ENCODE measurements at regions not wholly inside any gene's neighbourhood (a gene's known extent, or its start where the extent isn't known, plus 50 kb on each side); places are given as distances from the start of the nearest gene placed in this dataset.

DNA sequence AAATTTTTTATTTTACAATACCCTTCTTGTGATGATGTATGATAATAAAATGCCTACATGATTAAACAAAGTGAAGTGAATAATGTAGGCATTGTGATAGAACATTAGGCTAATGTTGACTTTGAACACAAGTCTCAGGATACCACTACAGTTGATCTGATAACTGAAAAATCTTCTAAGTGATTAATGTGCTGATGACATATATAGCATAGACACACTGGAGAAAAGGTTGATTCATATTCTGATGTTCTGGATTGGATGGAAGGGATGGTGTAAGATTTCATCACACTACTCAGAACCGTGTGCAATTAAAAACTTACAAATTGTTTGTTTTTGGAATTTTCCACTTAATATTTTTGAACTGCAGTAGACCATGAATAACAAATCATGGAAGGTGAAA lies 738.5 kb downstream of the TECRL start:
- Histone ChIP-seq H4K20me1 (no peaks in the 10 kb centered on the region), H3K36me3 (no peaks in the 10 kb centered on the region), H3K27ac (no peak overlapping the region), H3K4me1 (no peaks in the 10 kb centered on the region), H3K4me3 (no peak overlapping the region), H3K4me2 (no peak overlapping the region), H3K9ac (no peak overlapping the region), H3K27me3 (no peaks in the 10 kb centered on the region), H3K9me3 (no peaks in the 10 kb centered on the region)
- no peak for TF ChIP-seq Cebpa-rat (IDR thresholded peaks at IDR 0.05)

DNA sequence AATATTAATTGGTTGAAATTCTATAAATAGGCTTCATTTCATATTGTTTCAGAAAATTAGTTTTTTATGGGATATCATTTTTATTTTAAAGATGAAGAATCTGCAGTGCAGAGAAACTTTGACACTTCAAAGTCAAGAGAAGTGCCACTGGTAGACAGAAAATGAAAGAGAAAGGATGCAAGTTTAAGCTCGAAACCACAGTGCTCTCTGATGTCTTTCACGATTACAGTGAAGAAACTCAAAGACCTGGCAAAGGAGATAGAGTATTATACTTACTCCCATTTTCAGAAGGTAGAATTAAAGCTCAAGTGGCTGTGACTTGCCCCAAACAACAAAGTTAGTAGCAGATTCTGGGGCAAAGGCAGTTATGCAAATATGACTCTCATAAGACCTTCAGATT lies 745.4 kb downstream of the TECRL start:
- H3K4me3 ChIP-seq: no peak overlapping the region

DNA sequence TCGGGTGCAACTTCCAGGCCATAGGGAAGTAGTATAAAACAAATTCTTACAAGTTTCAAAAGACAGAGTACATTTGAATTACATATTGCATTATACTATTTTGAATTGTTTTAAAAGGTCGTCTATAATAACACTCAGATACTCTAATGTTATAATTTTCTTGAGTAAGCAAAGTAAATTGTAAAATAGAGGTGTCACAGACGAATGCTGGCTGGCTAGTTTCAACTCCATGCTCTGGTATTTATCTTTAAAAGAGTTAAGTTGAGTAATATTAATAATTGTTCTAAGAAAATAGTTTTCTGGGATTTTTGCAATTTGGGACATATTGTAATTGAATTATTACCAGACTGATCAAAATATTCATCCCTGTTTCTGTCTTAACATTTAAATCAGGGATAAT lies 764.9 kb downstream of the TECRL start:
- Histone ChIP-seq H3K36me3 (no peaks in the 10 kb centered on the region), H3K9ac (no peak overlapping the region), H3K9me3 (no peaks in the 10 kb centered on the region), H3K4me1 (no peaks in the 10 kb centered on the region), H3K27ac (no peak overlapping the region), H3K4me3 (no peak overlapping the region), H4K20me1 (no peaks in the 10 kb centered on the region), H3K27me3 (no peaks in the 10 kb centered on the region), H3K4me2 (no peak overlapping the region)
- no peak for TF ChIP-seq Cebpa-rat (IDR thresholded peaks at IDR 0.05)

More for the DNA sequence above, 745.4 kb downstream of the TECRL start:
- H3K4me2 ChIP-seq: no peak overlapping the region
- H3K9ac ChIP-seq: no peak overlapping the region
- H3K27me3 ChIP-seq: no peaks in the 10 kb centered on the region
- H3K36me3 ChIP-seq: no peaks in the 10 kb centered on the region
- no peaks in the 10 kb centered on the region for H3K4me1 ChIP-seq
- no peaks in the 10 kb centered on the region for H4K20me1 ChIP-seq
- H3K9me3 ChIP-seq: no peaks in the 10 kb centered on the region
- no peak overlapping the region for H3K27ac ChIP-seq
- no peak for TF ChIP-seq Cebpa-rat (IDR thresholded peaks at IDR 0.05)

DNA sequence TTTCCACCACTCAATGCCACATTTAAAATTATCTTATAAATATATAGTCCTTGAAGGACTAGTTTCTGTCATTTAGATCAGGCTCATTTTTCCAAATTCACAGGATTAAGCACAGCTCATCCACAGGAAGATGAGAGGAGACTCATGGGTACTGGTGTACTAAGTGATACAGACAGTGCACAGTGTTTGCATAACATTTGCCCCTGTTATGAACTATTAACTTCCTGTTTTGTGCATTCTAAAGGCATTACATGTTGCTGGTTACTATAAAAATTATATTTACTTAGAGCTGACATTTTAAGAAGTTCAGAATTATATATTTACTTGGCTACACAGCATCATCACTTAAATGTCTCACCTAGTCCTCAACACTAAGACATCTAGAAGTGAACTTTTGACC lies 772.0 kb downstream of the TECRL start:
- no peak overlapping the region for H3K4me3 ChIP-seq
- no peak overlapping the region for H3K27ac ChIP-seq
- no peaks in the 10 kb centered on the region for H3K9me3 ChIP-seq
- no peak for TF ChIP-seq Cebpa-rat (IDR thresholded peaks at IDR 0.05)
- no peak overlapping the region for H3K9ac ChIP-seq
- H3K36me3 ChIP-seq: no peaks in the 10 kb centered on the region
- no peak overlapping the region for H3K4me2 ChIP-seq
- H3K4me1 ChIP-seq: no peaks in the 10 kb centered on the region
- H3K27me3 ChIP-seq: no peaks in the 10 kb centered on the region
- no peaks in the 10 kb centered on the region for H4K20me1 ChIP-seq

DNA sequence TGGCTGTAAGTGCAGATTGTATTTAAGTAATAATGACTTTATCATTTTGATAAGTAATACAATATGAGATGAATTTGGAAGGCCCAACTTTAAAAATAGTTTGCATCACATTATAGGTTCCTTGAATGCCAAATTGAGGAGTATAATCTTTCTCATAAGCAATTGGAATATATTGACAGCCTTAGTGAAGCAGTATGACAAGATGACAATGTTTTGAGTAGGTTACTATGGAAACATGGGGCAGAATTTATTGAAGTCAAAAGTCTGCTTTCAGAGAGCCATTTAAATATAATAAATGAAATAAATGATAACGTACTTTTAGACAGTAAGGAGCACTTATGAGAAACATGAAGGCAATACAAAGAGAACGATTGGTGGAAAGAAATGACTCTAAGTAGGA lies 776.4 kb downstream of the TECRL start:
- Histone ChIP-seq H3K27me3 (no peaks in the 10 kb centered on the region), H3K36me3 (no peaks in the 10 kb centered on the region), H3K9ac (no peak overlapping the region), H3K4me1 (no peaks in the 10 kb centered on the region), H4K20me1 (no peaks in the 10 kb centered on the region), H3K27ac (no peak overlapping the region), H3K4me3 (no peak overlapping the region), H3K4me2 (no peak overlapping the region), H3K9me3 (no peaks in the 10 kb centered on the region)
- no peak for TF ChIP-seq Cebpa-rat (IDR thresholded peaks at IDR 0.05)

DNA sequence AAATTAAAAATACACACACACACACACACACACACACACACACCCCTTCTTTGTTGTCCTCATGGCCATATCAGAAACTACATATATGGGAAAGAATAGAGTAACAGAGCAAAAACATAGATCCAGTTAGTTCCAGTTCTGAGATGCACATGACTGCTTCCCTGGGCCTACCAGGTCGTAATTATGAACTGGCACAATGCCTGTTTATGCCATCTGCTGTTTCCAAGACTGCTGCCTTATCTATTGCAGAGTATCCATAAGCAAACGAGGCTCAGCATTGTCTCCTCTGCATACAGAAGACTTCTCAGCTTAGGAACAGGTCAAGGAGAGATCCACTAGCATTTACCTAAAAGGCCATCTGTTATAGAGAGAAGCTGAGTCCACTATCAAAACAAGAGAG lies 789.0 kb downstream of the TECRL start:
- Histone ChIP-seq H3K27ac (no peak overlapping the region), H3K4me1 (no peaks in the 10 kb centered on the region), H3K36me3 (no peaks in the 10 kb centered on the region), H3K27me3 (no peaks in the 10 kb centered on the region), H4K20me1 (no peaks in the 10 kb centered on the region), H3K9ac (no peak overlapping the region), H3K9me3 (no peaks in the 10 kb centered on the region), H3K4me3 (no peak overlapping the region), H3K4me2 (no peak overlapping the region)
- TF ChIP-seq Cebpa-rat (IDR thresholded peaks at IDR 0.05): no peak

DNA sequence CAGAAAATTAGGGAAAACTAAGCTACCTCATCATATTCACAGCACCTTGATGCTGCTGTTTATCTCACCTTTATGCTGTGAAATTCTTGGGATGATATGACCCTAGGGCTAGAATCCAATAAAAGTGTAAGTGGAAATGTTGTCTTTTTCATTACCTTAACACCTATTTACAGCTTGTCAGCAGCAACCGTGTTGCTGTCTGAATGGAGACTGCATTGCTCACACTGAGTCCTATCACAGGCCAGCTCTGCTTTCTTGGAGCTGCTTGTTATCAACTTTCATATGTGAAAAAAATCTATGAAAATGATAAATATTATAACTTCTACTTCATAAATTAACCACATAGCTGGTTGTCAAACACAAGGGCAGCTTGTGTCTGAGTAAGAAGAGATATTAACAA lies 789.5 kb downstream of the TECRL start:
- no peak overlapping the region for H3K9ac ChIP-seq
- H3K27ac ChIP-seq: no peak overlapping the region
- no peak overlapping the region for H3K4me2 ChIP-seq
- no peaks in the 10 kb centered on the region for H3K4me1 ChIP-seq
- H3K9me3 ChIP-seq: no peaks in the 10 kb centered on the region
- H3K27me3 ChIP-seq: no peaks in the 10 kb centered on the region
- no peaks in the 10 kb centered on the region for H4K20me1 ChIP-seq
- no peaks in the 10 kb centered on the region for H3K36me3 ChIP-seq
- H3K4me3 ChIP-seq: no peak overlapping the region
- TF ChIP-seq Cebpa-rat (IDR thresholded peaks at IDR 0.05): no peak

DNA sequence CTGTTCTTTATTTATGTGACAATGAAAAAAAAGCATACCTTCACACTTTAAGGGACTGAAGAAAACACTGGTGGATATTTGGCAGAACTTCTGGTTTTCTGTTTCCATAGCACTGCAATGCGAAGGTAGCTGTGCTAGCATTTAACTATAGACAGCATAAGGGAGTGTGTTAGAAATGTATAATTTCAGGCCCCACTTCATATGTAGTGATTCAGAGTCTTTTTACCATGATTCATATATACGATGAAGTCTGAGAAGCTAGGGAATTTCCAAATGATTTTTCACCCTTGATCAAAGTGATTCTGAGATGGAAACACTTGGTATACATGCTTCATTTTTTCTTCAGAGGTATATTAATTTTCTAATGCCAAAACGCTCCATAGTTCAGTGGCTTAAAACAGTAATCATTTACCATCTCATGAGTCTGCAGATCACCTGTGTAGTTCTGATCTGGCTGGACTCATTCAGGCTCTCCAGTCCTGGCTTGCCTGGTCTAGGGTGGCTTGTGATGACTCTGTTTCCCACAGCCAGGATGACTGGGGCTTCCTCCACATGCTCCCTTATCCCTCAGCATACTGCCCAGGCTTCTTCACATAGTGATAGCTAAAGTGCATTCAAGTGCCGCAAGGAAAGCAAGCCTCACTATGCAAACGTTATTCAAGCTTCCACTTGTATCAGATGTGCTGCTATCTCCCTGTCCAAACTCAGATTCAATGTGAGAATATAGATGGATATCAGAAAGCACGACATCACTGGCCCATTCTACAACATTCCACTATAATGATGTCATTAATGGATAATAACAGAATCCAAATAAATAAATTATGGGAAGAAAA lies 790.1 kb downstream of the TECRL start:
- no peaks in the 10 kb centered on the region for H3K9me3 ChIP-seq
- H3K27me3 ChIP-seq: no peaks in the 10 kb centered on the region
- no peaks in the 10 kb centered on the region for H3K4me1 ChIP-seq
- no peak overlapping the region for H3K9ac ChIP-seq
- H3K36me3 ChIP-seq: no peaks in the 10 kb centered on the region
- H3K4me2 ChIP-seq: no peak overlapping the region
- H3K27ac ChIP-seq: no peak overlapping the region
- no peak overlapping the region for H3K4me3 ChIP-seq
- no peaks in the 10 kb centered on the region for H4K20me1 ChIP-seq
- TF ChIP-seq Cebpa-rat (IDR thresholded peaks at IDR 0.05): no peak

DNA sequence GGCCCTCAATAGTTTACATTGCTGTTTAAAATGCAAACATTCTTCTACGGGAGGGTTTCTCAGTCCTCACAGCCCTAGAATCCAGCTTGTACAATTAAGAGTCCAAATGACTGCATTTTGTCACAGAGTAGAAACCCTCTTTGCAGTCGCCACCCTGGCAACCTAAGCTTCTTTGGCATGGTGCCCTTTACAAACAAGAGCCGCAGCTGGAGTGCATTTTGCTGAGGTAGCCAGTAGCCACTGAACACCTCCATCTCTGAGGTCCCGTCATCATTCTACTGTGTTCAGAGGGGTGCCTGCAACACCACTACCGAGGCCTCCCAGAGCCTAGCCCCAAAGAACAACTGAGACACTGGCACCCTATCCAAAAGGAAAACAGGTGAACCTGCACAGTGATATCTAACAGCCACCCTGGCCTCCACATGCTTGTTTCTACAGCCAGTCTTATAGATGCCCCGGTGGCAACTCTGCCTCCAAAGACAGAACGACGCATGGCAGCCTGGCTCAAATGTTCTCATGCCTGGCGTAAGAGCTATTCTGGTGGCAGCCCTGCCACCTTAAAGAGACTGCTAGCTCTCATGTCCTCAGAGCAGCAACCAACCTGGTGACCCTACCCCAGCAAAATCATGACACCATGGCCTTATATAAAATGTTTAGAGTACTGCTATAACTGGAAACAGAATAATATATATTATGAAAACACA lies 801.9 kb downstream of the TECRL start:
- no peak overlapping the region for H3K27ac ChIP-seq
- H3K36me3 ChIP-seq: no peaks in the 10 kb centered on the region
- no peaks in the 10 kb centered on the region for H3K4me1 ChIP-seq
- H4K20me1 ChIP-seq: no peaks in the 10 kb centered on the region
- no peak for TF ChIP-seq Cebpa-rat (IDR thresholded peaks at IDR 0.05)
- H3K4me3 ChIP-seq: no peak overlapping the region
- H3K9ac ChIP-seq: no peak overlapping the region
- no peaks in the 10 kb centered on the region for H3K27me3 ChIP-seq
- no peak overlapping the region for H3K4me2 ChIP-seq
- H3K9me3 ChIP-seq: no peaks in the 10 kb centered on the region

DNA sequence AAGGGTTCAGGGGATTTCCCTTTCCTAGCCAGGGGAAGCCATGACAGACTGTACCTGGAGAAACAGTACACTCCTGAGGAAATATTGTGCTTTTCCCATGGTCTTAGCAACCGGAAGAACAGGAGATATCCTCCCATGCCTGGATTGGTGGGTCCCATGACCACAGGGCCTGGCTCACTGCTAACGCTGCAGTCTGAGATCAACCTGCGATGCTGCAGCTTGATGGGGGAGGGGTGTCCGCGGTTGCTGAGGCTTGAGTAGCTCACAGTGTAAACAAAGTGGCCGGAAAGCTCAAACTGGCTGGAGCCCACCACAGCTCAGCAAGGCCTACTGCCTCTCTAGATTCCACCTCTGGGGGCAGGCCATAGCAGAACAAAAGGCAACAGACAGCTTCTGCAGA lies 819.5 kb downstream of the TECRL start:
- H3K9me3 ChIP-seq: no peaks in the 10 kb centered on the region; the same call in 1 of the 2 replicates
- H3K27me3 ChIP-seq: no peaks in the 10 kb centered on the region
- H3K4me3 ChIP-seq: no peak overlapping the region
- H3K36me3 ChIP-seq: no peaks in the 10 kb centered on the region
- no peak for TF ChIP-seq Cebpa-rat (IDR thresholded peaks at IDR 0.05)
- no peaks in the 10 kb centered on the region for H3K4me1 ChIP-seq
- H3K4me2 ChIP-seq: no peak overlapping the region
- no peak overlapping the region for H3K27ac ChIP-seq
- no peak overlapping the region for H3K9ac ChIP-seq
- H4K20me1 ChIP-seq: no peaks in the 10 kb centered on the region
